HG02623 (cell line): ENCODE measurements at regions not wholly inside any gene's neighbourhood (a gene's known extent, or its start where the extent isn't known, plus 50 kb on each side); places are given as distances from the start of the nearest gene placed in this dataset.
A peak's percentile ranks its signal among the peaks of the same experiment; 100 is the strongest.

ENCODE experiments used
- ATAC-seq: cut with Tn5 transposase; IDR thresholded peaks from one replicate; pipeline ENCODE4 v1.9.1; 2021; ENCODE audit warnings: moderate library complexity; ENCODE audit not compliant: unreplicated experiment

GRCh38 chr12:124094733-124095132, 121.7 kb downstream of the ZNF664 start:
- no peak for ATAC-seq

GRCh38 chr12:124096109-124096508, 123.1 kb downstream of the ZNF664 start:
- no peak for ATAC-seq

- no peak for ATAC-seq
Observed at GRCh38 chr12:124096869-124097434, 123.9 kb downstream of the ZNF664 start.

GRCh38 chr12:124097701-124098100, 124.7 kb downstream of the ZNF664 start:
- no peak for ATAC-seq

- no peak for ATAC-seq
Observed at GRCh38 chr12:124098101-124098757, 125.2 kb downstream of the ZNF664 start.

- ATAC-seq, result no peak
Observed at GRCh38 chr12:124098887-124099286, 125.9 kb downstream of the ZNF664 start.

GRCh38 chr12:124099661-124100060, 126.6 kb downstream of the ZNF664 start:
- no peak for ATAC-seq

GRCh38 chr12:124100572-124101178, 127.7 kb downstream of the ZNF664 start:
- ATAC-seq, result no peak

- ATAC-seq, result no peak
Observed at GRCh38 chr12:124105546-124105945, 132.5 kb downstream of the ZNF664 start.

GRCh38 chr12:124107351-124107750, 134.3 kb downstream of the ZNF664 start:
- ATAC-seq, result no peak

- no peak for ATAC-seq
Observed at GRCh38 chr12:124109760-124110159, 136.7 kb downstream of the ZNF664 start.

GRCh38 chr12:124110372-124110883, 137.4 kb downstream of the ZNF664 start:
- ATAC-seq, result no peak

GRCh38 chr12:124111006-124111405, 138.0 kb downstream of the ZNF664 start:
- no peak for ATAC-seq

- no peak for ATAC-seq
Observed at GRCh38 chr12:124114316-124114715, 141.3 kb downstream of the ZNF664 start.

- no peak for ATAC-seq
Observed at GRCh38 chr12:124115496-124115895, 142.5 kb downstream of the ZNF664 start.

- ATAC-seq, result no peak
Observed at GRCh38 chr12:124115976-124116690, 143.1 kb downstream of the ZNF664 start.

GRCh38 chr12:124120739-124121138, 147.7 kb downstream of the ZNF664 start:
- ATAC-seq, result no peak

GRCh38 chr12:124122722-124123121, 149.7 kb downstream of the ZNF664 start:
- ATAC-seq, result no peak

- no peak for ATAC-seq
Observed at GRCh38 chr12:124123296-124124000, 150.4 kb downstream of the ZNF664 start.

- ATAC-seq, result peak; percentile 63
Observed at GRCh38 chr12:124125203-124125871, 152.3 kb downstream of the ZNF664 start.
